GM12878 (cell line): ENCODE measurements at regions not wholly inside any gene's neighbourhood (a gene's known extent, or its start where the extent isn't known, plus 50 kb on each side); places are given as distances from the start of the nearest gene placed in this dataset.

Source experiments
- ATAC-seq: fragments of 200-7000 bp; cut with Tn5 transposase; 3 replicates; pipeline ENCODE4 v1.9.1; 2020; ENCODE audit warnings: mild to moderate bottlenecking, moderate library complexity
- BruUV-seq: library from RNA; stranded (reverse); fragments of 400-500 nt; replicated peaks from 2 replicates; lab custom pipeline; 2021; lab: Mats Ljungman, UMichigan
- CTCF ChIA-PET: fragments of 300-600 bp; sonication (Branson Sonifier 250); formaldehyde crosslinking; extraction: SDS; loops from one replicate; lab custom pipeline; 2021; ENCODE audit warnings: inconsistent platforms; lab: Yijun Ruan, JAX
- POLR2A ChIA-PET: fragments of 350-600 bp; formaldehyde crosslinking; extraction: SDS; loops from one replicate; lab custom pipeline; 2021; ENCODE audit warnings: inconsistent platforms; lab: Charles Lee
- RAD21 ChIA-PET: fragments of 300-600 bp; sonication (Branson Sonifier 250); formaldehyde crosslinking; loops from one replicate; lab custom pipeline; 2023; ENCODE audit warnings: antibody characterized with exemption; ENCODE audit not compliant: unreplicated experiment; lab: Charles Lee
- SMC1A ChIA-PET: fragments of 300-600 bp; sonication (Branson Sonifier 250); formaldehyde crosslinking; loops from one replicate; lab custom pipeline; 2023; ENCODE audit not compliant: unreplicated experiment, uncharacterized antibody; lab: Charles Lee
- DNase-seq: peaks from one replicate; pipeline ENCODE4 v3.0.0-alpha.2; 2011; ENCODE audit warnings: low read depth, low spot score
- FAIRE-seq: peaks from 3 replicates; lab custom pipeline; 2011; peaks lifted over from hg19 to GRCh38; lab: Jason Lieb, UNC
- H2AFZ ChIP-seq: 2 replicates; pipeline ENCODE4 v1.6.0; 2011; ENCODE audit warnings: low read depth, low read length, control low read depth; ENCODE audit not compliant: control insufficient read depth
- H3K27ac ChIP-seq: 2 replicates; pipeline ENCODE4 v1.5.1; 2011; ENCODE audit warnings: control low read depth; ENCODE audit not compliant: control insufficient read depth, insufficient read depth
- H3K27me3 ChIP-seq, 2 experiments: replicated peaks in 1 of 2; 2 replicates each; pipeline versions ENCODE4 v1.6.0 to v1.6.1; 2011; ENCODE audit warnings: low read length in 1 of 2; ENCODE audit not compliant: control insufficient read depth in 2 of 2, insufficient read depth in 2 of 2
- H3K36me3 ChIP-seq, 2 experiments: 2 replicates each; pipeline ENCODE4 v1.5.1; 2011; ENCODE audit warnings: low read length in 1 of 2; ENCODE audit not compliant: control insufficient read depth in 2 of 2, insufficient read depth in 2 of 2
- H3K4me1 ChIP-seq: 2 replicates; pipeline ENCODE4 v1.6.1; 2011; ENCODE audit warnings: mild to moderate bottlenecking, low read length, moderate library complexity, mixed read lengths; ENCODE audit not compliant: control insufficient read depth, insufficient read depth
- H3K4me2 ChIP-seq: 2 replicates; pipeline ENCODE4 v1.6.0; 2011; ENCODE audit warnings: control low read depth; ENCODE audit not compliant: control insufficient read depth, insufficient read depth
- H3K4me3 ChIP-seq: fragments of 200-600 bp; sonication (generic); 2 replicates; pipeline ENCODE4 v1.5.1; 2016
- H3K79me2 ChIP-seq: 2 replicates; pipeline ENCODE4 v1.6.0; 2011; ENCODE audit warnings: low read length; ENCODE audit not compliant: control insufficient read depth, insufficient read depth
- H3K9ac ChIP-seq: 2 replicates; pipeline ENCODE4 v1.8.0; 2011; ENCODE audit warnings: low read length, control low read depth, mixed read lengths; ENCODE audit not compliant: control insufficient read depth, insufficient read depth
- H3K9me3 ChIP-seq: replicated peaks from 3 replicates; pipeline ENCODE4 v1.5.1; 2011; ENCODE audit warnings: mild to moderate bottlenecking, low read length; ENCODE audit not compliant: control insufficient read depth, insufficient read depth
- H4K20me1 ChIP-seq: 2 replicates; pipeline ENCODE4 v1.6.0; 2011; ENCODE audit not compliant: control insufficient read depth, insufficient read depth
- CHD1 ChIP-seq: IDR thresholded peaks from 2 replicates; pipeline ENCODE4 v1.6.1; 2012; ENCODE audit warnings: low read depth, low read length, improper control_type of control experiment
- ETV6 ChIP-seq, 2 experiments: fragments of 450-650 bp in 1 of 2; IDR thresholded peaks in 1 of 2; conservative IDR thresholded peaks in 1 of 2; 2 replicates each; pipeline ENCODE4 v1.6.1; 2014; ENCODE audit warnings: antibody characterized with exemption in 1 of 2, borderline replicate concordance in 1 of 2, low read depth in 1 of 2, mild to moderate bottlenecking in 1 of 2, moderate library complexity in 1 of 2
- HCFC1 ChIP-seq: fragments of 150-350 bp; IDR thresholded peaks from 2 replicates; pipeline ENCODE4 v1.6.1; 2014; ENCODE audit warnings: low read length
- IRF4 ChIP-seq: IDR thresholded peaks from 2 replicates; pipeline ENCODE4 v1.6.1; 2011; ENCODE audit warnings: low read depth, low read length
- NFYB ChIP-seq: IDR thresholded peaks from 2 replicates; pipeline ENCODE4 v1.6.1; 2011; ENCODE audit warnings: low read depth, mild to moderate bottlenecking, low read length, improper control_type of control experiment, moderate library complexity; ENCODE audit not compliant: insufficient read depth
- NKRF ChIP-seq: fragments of 450-650 bp; conservative IDR thresholded peaks from 2 replicates; pipeline ENCODE4 v1.6.1; 2017; ENCODE audit warnings: mild to moderate bottlenecking, moderate library complexity
- PRDM15 ChIP-seq: fragments of 450-650 bp; formaldehyde crosslinking; IDR thresholded peaks from 2 replicates; pipeline ENCODE4 v1.4.0; 2020; ENCODE audit warnings: mild to moderate bottlenecking, moderate library complexity
- SREBF2 ChIP-seq: IDR thresholded peaks from 2 replicates; pipeline ENCODE4 v1.6.1; 2012; ENCODE audit warnings: mild to moderate bottlenecking, low read length
- TCF7 ChIP-seq: IDR thresholded peaks from 2 replicates; pipeline ENCODE4 v1.6.1; 2014; ENCODE audit warnings: antibody characterized with exemption, borderline replicate concordance
- ZNF687 ChIP-seq: fragments of 450-650 bp; IDR thresholded peaks from 2 replicates; pipeline ENCODE4 v1.6.1; 2017; ENCODE audit warnings: mild to moderate bottlenecking, moderate library complexity
- WGBS: methylation state at CpG from one replicate; pipeline ENCODE4 v1.1.6; 2016; ENCODE audit warnings: low lambda C conversion rate; ENCODE audit not compliant: insufficient replicate concordance, insufficient coverage; ENCODE audit errors: missing lambda C conversion rate; 5-methylcytosine and 5-hydroxymethylcytosine counted together
- in situ Hi-C: fragments of 300-500 bp; cut with MboI; formaldehyde crosslinking; loops from 9 replicates; pipeline ENCODE4 v1.14.3; 2018; ENCODE audit warnings: mixed read lengths
- intact Hi-C: fragments of 100-400 bp; cut with micrococcal nuclease; formaldehyde crosslinking; loops from one replicate; pipeline ENCODE4 v1.14.2; 2022; ENCODE audit not compliant: unreplicated experiment

- Histone ChIP-seq H3K79me2 (no peaks in the 10 kb centered on the region), H3K9ac (no peak overlapping the region), H3K27ac (no peak overlapping the region), H3K9me3 (no peaks in the 10 kb centered on the region; the same call in 2 of the 3 replicates), H3K27me3 (peaks cover 3 to 5% of the 10 kb centered on the region in 2 experiments; a peak in 3 of 4 replicates), H2AFZ (no peak overlapping the region), H4K20me1 (no peaks in the 10 kb centered on the region), H3K4me2 (no peak overlapping the region), H3K4me1 (no peaks in the 10 kb centered on the region), H3K36me3 (no peaks in the 10 kb centered on the region), H3K4me3 (no peak overlapping the region)
- SMC1A ChIA-PET = interaction anchor here (1.2 kb wide), 1 partner anchor 39 kb away, joined by 3 read pairs; no protein-coding TSS in a partner anchor
- 13% methylated on average over 2 of the region's 2 CpGs for WGBS
- POLR2A ChIA-PET = no interaction called here
- ATAC-seq = no peak
- in situ Hi-C loops = no loop called here
- FAIRE-seq = no peak
- intact Hi-C loops = loop anchor here (10.0 kb wide), 1 partner anchor 59 kb away; no protein-coding TSS in a partner anchor
- RAD21 ChIA-PET = no interaction called here
- DNase-seq = no peak
- CTCF ChIA-PET = no interaction called here
- no TSS peak for BruUV-seq
- no peak for TF ChIP-seq PRDM15 (CRISPR knock-in tag)
- no peak for TF ChIP-seq SREBF2
- TF ChIP-seq NFYB = no peak
- TF ChIP-seq CHD1 = no peak
- TF ChIP-seq ETV6 (conservative IDR thresholded peaks at IDR 0.05 in 1 of 2, IDR thresholded peaks at IDR 0.05 in 1 of 2; ENCODE audit: borderline replicate concordance in 1 of 2, low read depth in 1 of 2) = no peak
- TF ChIP-seq ZNF687 = no peak
- TF ChIP-seq NKRF = no peak
- TF ChIP-seq HCFC1 = no peak
- TF ChIP-seq TCF7 = no peak
- no peak for TF ChIP-seq IRF4
Observed at GRCh38 chr17:34416116-34416515, 53.1 kb upstream of the CCL1 start.
